ENCODE measurements at regions not wholly inside any gene's neighbourhood (a gene's known extent, or its start where the extent isn't known, plus 50 kb on each side); places are given as distances from the start of the nearest gene placed in this dataset.

DNA sequence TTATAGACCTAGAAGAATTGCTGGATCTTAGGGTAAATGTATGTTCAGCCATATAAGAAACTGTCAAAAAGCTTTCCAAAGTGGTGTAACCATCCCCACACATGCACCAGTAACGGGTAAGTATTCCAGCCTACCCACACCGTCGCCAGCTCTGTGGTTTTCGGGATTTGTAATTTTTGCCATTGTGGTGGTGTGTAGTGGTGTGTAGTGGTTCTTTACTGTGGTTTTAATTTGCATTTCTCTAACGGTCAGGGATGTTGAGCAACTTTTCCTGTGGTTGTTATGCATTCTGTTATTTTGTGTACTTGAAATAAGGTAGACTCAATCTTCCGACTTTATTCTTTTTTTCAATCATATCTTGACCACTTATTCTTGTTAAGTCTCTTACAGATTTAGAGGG is 342.4 kb upstream of the AJAP1 start:
- no peak for TF ChIP-seq TEAD4 (IDR thresholded peaks at IDR 0.05)
- TF ChIP-seq, protein P1, sequence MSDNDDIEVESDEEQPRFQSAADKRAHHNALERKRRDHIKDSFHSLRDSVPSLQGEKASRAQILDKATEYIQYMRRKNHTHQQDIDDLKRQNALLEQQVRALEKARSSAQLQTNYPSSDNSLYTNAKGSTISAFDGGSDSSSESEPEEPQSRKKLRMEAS (IDR thresholded peaks at IDR 0.05): no peak
- TF ChIP-seq CEBPB (IDR thresholded peaks at IDR 0.05): no peak
- TF ChIP-seq EP300 (IDR thresholded peaks at IDR 0.05; ENCODE audit: borderline replicate concordance): no peak
- TF ChIP-seq, protein P2, sequence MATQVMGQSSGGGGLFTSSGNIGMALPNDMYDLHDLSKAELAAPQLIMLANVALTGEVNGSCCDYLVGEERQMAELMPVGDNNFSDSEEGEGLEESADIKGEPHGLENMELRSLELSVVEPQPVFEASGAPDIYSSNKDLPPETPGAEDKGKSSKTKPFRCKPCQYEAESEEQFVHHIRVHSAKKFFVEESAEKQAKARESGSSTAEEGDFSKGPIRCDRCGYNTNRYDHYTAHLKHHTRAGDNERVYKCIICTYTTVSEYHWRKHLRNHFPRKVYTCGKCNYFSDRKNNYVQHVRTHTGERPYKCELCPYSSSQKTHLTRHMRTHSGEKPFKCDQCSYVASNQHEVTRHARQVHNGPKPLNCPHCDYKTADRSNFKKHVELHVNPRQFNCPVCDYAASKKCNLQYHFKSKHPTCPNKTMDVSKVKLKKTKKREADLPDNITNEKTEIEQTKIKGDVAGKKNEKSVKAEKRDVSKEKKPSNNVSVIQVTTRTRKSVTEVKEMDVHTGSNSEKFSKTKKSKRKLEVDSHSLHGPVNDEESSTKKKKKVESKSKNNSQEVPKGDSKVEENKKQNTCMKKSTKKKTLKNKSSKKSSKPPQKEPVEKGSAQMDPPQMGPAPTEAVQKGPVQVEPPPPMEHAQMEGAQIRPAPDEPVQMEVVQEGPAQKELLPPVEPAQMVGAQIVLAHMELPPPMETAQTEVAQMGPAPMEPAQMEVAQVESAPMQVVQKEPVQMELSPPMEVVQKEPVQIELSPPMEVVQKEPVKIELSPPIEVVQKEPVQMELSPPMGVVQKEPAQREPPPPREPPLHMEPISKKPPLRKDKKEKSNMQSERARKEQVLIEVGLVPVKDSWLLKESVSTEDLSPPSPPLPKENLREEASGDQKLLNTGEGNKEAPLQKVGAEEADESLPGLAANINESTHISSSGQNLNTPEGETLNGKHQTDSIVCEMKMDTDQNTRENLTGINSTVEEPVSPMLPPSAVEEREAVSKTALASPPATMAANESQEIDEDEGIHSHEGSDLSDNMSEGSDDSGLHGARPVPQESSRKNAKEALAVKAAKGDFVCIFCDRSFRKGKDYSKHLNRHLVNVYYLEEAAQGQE (IDR thresholded peaks at IDR 0.05; ENCODE audit: low read depth): no peak
- TF ChIP-seq ZBTB7A (IDR thresholded peaks at IDR 0.05; ENCODE audit: low read depth): no peak
- TF ChIP-seq TAF1 (IDR thresholded peaks at IDR 0.05; ENCODE audit: low read depth): no peak
- no peak for TF ChIP-seq RAD21 (IDR thresholded peaks at IDR 0.05; ENCODE audit: low read depth)

Data from Ishikawa (cell line).